ENCODE measurements at regions not wholly inside any gene's neighbourhood (a gene's known extent, or its start where the extent isn't known, plus 50 kb on each side); places are given as distances from the start of the nearest gene placed in this dataset.

GRCh38 chr4:22336822-22337221 is 179.0 kb downstream of the ADGRA3 start:
- Histone ChIP-seq H3K27ac (ENCODE audit: low read length) (no peak overlapping the region), H3K4me1 (ENCODE audit: control insufficient read depth in 1 of 2, insufficient read depth in 2 of 2, low read length in 2 of 2) (no peaks in the 10 kb centered on the region), H3K9me3 (ENCODE audit: control insufficient read depth in 1 of 2, low read length in 2 of 2) (no peaks in the 10 kb centered on the region), H3K27me3 (ENCODE audit: low read depth, low read length) (no peaks in the 10 kb centered on the region), H3K4me3 (ENCODE audit: low read depth in 1 of 2, low read length in 2 of 2) (no peak overlapping the region), H3K36me3 (ENCODE audit: control insufficient read depth in 1 of 2, insufficient read depth in 2 of 2, low read length in 2 of 2) (no peaks in the 10 kb centered on the region)

DNA sequence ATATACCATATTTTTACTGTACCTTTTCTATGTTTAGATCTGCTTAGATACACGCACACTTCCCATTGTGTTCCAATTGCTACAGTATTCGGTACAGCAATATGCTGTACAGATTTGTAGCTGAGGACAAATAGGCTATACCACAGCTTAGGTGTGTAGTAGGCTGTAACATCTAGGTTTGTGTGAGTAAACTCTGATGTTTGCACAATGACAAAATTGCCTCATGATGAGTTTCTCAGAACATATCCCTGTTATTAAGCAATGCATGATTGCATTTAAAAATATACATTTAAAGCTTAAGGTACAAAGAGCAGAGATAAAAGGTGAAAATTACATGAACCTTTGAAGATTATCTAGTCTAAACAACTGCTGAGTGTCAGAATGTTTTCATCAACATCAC is 181.7 kb downstream of the ADGRA3 start:
- Histone ChIP-seq H3K4me3 (ENCODE audit: low read depth in 1 of 2, low read length in 2 of 2) (no peak overlapping the region), H3K9me3 (ENCODE audit: control insufficient read depth in 1 of 2, low read length in 2 of 2) (peaks cover 0 to 5% of the 10 kb centered on the region in 2 donors), H3K27ac (ENCODE audit: low read length) (no peak overlapping the region), H3K36me3 (ENCODE audit: control insufficient read depth in 1 of 2, insufficient read depth in 2 of 2, low read length in 2 of 2) (peaks cover 0 to 3% of the 10 kb centered on the region in 2 donors), H3K27me3 (ENCODE audit: low read depth, low read length) (no peaks in the 10 kb centered on the region), H3K4me1 (ENCODE audit: control insufficient read depth in 1 of 2, insufficient read depth in 2 of 2, low read length in 2 of 2) (no peaks in the 10 kb centered on the region)

GRCh38 chr4:22324422-22324821 is 191.4 kb downstream of the ADGRA3 start:
- H3K27me3 ChIP-seq (ENCODE audit: low read depth, low read length) = no peaks in the 10 kb centered on the region
- H3K27ac ChIP-seq (ENCODE audit: low read length) = no peak overlapping the region
- no peak overlapping the region for H3K4me3 ChIP-seq (ENCODE audit: low read depth in 1 of 2, low read length in 2 of 2)
- peaks cover 0 to under 1% of the 10 kb centered on the region in 2 donors for H3K36me3 ChIP-seq (ENCODE audit: control insufficient read depth in 1 of 2, insufficient read depth in 2 of 2, low read length in 2 of 2)
- H3K9me3 ChIP-seq (ENCODE audit: control insufficient read depth in 1 of 2, low read length in 2 of 2) = peaks cover 0 to 2% of the 10 kb centered on the region in 2 donors
- no peaks in the 10 kb centered on the region for H3K4me1 ChIP-seq (ENCODE audit: control insufficient read depth in 1 of 2, insufficient read depth in 2 of 2, low read length in 2 of 2)

DNA sequence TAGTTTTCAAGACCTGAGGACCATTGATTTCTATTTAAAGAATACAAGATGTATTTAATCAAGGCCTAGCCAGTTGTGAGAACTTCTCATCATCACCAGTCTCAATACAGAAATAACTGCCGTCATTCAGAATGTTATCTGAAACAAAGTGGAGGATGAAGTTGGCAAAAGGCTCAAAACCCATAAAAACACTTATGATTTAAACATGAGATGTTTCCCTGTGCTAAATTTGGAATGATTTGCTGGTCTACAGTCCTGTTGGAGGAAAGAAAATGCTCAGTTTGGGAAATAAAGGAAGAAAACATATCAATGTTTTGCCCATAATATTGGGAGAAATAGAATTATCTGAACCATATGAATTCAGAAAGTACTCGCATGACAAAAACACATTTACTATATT is 192.2 kb downstream of the ADGRA3 start:
- Histone ChIP-seq H3K4me3 (ENCODE audit: low read depth in 1 of 2, low read length in 2 of 2) (no peak overlapping the region), H3K4me1 (ENCODE audit: control insufficient read depth in 1 of 2, insufficient read depth in 2 of 2, low read length in 2 of 2) (no peaks in the 10 kb centered on the region), H3K27ac (ENCODE audit: low read length) (no peak overlapping the region), H3K9me3 (ENCODE audit: control insufficient read depth in 1 of 2, low read length in 2 of 2) (no peaks in the 10 kb centered on the region), H3K27me3 (ENCODE audit: low read depth, low read length) (no peaks in the 10 kb centered on the region), H3K36me3 (ENCODE audit: control insufficient read depth in 1 of 2, insufficient read depth in 2 of 2, low read length in 2 of 2) (no peaks in the 10 kb centered on the region)

GRCh38 chr4:22322996-22323395 is 192.9 kb downstream of the ADGRA3 start:
- no peak overlapping the region for H3K27ac ChIP-seq (ENCODE audit: low read length)

GRCh38 chr4:22315628-22316027 is 200.2 kb downstream of the ADGRA3 start:
- no peak overlapping the region for H3K27ac ChIP-seq (ENCODE audit: low read length)
- H3K4me3 ChIP-seq (ENCODE audit: low read depth in 1 of 2, low read length in 2 of 2) = no peak overlapping the region
- no peaks in the 10 kb centered on the region for H3K9me3 ChIP-seq (ENCODE audit: control insufficient read depth in 1 of 2, low read length in 2 of 2)
- H3K36me3 ChIP-seq (ENCODE audit: control insufficient read depth in 1 of 2, insufficient read depth in 2 of 2, low read length in 2 of 2) = no peaks in the 10 kb centered on the region
- no peaks in the 10 kb centered on the region for H3K27me3 ChIP-seq (ENCODE audit: low read depth, low read length)
- H3K4me1 ChIP-seq (ENCODE audit: control insufficient read depth in 1 of 2, insufficient read depth in 2 of 2, low read length in 2 of 2) = no peaks in the 10 kb centered on the region

More at GRCh38 chr4:22322996-22323395, 192.9 kb downstream of the ADGRA3 start:
- Histone ChIP-seq H3K9me3 (ENCODE audit: control insufficient read depth in 1 of 2, low read length in 2 of 2) (no peaks in the 10 kb centered on the region), H3K27me3 (ENCODE audit: low read depth, low read length) (no peaks in the 10 kb centered on the region), H3K36me3 (ENCODE audit: control insufficient read depth in 1 of 2, insufficient read depth in 2 of 2, low read length in 2 of 2) (no peaks in the 10 kb centered on the region), H3K4me3 (ENCODE audit: low read depth in 1 of 2, low read length in 2 of 2) (no peak overlapping the region), H3K4me1 (ENCODE audit: control insufficient read depth in 1 of 2, insufficient read depth in 2 of 2, low read length in 2 of 2) (no peaks in the 10 kb centered on the region)

- Histone ChIP-seq H3K27me3 (ENCODE audit: low read depth, low read length) (no peaks in the 10 kb centered on the region), H3K9me3 (ENCODE audit: control insufficient read depth in 1 of 2, low read length in 2 of 2) (no peaks in the 10 kb centered on the region), H3K27ac (ENCODE audit: low read length) (no peak overlapping the region), H3K36me3 (ENCODE audit: control insufficient read depth in 1 of 2, insufficient read depth in 2 of 2, low read length in 2 of 2) (no peaks in the 10 kb centered on the region), H3K4me1 (ENCODE audit: control insufficient read depth in 1 of 2, insufficient read depth in 2 of 2, low read length in 2 of 2) (no peaks in the 10 kb centered on the region), H3K4me3 (ENCODE audit: low read depth in 1 of 2, low read length in 2 of 2) (no peak overlapping the region)
Measured at GRCh38 chr4:22313976-22314375, 201.9 kb downstream of the ADGRA3 start.

DNA sequence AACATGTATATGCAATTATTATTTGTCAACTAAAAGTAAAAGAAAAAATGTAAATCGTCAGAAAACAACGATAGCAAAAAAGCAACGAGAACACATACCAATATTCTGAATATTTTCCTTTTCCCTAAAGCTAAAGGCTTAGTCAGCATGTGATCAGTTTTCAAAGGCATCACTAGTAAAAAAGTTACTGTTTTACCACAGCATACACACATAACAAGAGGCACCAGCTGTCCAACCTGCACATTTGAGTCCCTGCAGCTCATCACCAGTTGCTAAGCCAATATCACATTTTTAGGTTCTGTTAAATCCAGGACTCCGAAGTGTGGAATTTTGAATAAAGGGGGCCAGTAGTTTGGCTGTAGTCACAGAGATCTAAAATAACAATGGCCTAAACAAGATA is 203.8 kb downstream of the ADGRA3 start:
- no peaks in the 10 kb centered on the region for H3K4me1 ChIP-seq (ENCODE audit: control insufficient read depth in 1 of 2, insufficient read depth in 2 of 2, low read length in 2 of 2)
- H3K9me3 ChIP-seq (ENCODE audit: control insufficient read depth in 1 of 2, low read length in 2 of 2) = no peaks in the 10 kb centered on the region
- H3K27ac ChIP-seq (ENCODE audit: low read length) = no peak overlapping the region
- H3K27me3 ChIP-seq (ENCODE audit: low read depth, low read length) = no peaks in the 10 kb centered on the region
- H3K4me3 ChIP-seq (ENCODE audit: low read depth in 1 of 2, low read length in 2 of 2) = no peak overlapping the region
- no peaks in the 10 kb centered on the region for H3K36me3 ChIP-seq (ENCODE audit: control insufficient read depth in 1 of 2, insufficient read depth in 2 of 2, low read length in 2 of 2)

GRCh38 chr4:22301253-22301652 is 214.6 kb downstream of the ADGRA3 start:
- Histone ChIP-seq H3K27ac (ENCODE audit: low read length) (no peak overlapping the region), H3K4me1 (ENCODE audit: control insufficient read depth in 1 of 2, insufficient read depth in 2 of 2, low read length in 2 of 2) (no peaks in the 10 kb centered on the region), H3K4me3 (ENCODE audit: low read depth in 1 of 2, low read length in 2 of 2) (no peak overlapping the region), H3K27me3 (ENCODE audit: low read depth, low read length) (no peaks in the 10 kb centered on the region), H3K9me3 (ENCODE audit: control insufficient read depth in 1 of 2, low read length in 2 of 2) (peaks cover 0 to 3% of the 10 kb centered on the region in 2 donors), H3K36me3 (ENCODE audit: control insufficient read depth in 1 of 2, insufficient read depth in 2 of 2, low read length in 2 of 2) (no peaks in the 10 kb centered on the region)

GRCh38 chr4:22299678-22300077 is 216.2 kb downstream of the ADGRA3 start:
- Histone ChIP-seq H3K27me3 (ENCODE audit: low read depth, low read length) (no peaks in the 10 kb centered on the region), H3K9me3 (ENCODE audit: control insufficient read depth in 1 of 2, low read length in 2 of 2) (peaks cover 0 to 3% of the 10 kb centered on the region in 2 donors), H3K27ac (ENCODE audit: low read length) (no peak overlapping the region), H3K36me3 (ENCODE audit: control insufficient read depth in 1 of 2, insufficient read depth in 2 of 2, low read length in 2 of 2) (no peaks in the 10 kb centered on the region), H3K4me3 (ENCODE audit: low read depth in 1 of 2, low read length in 2 of 2) (no peak overlapping the region), H3K4me1 (ENCODE audit: control insufficient read depth in 1 of 2, insufficient read depth in 2 of 2, low read length in 2 of 2) (no peaks in the 10 kb centered on the region)

DNA sequence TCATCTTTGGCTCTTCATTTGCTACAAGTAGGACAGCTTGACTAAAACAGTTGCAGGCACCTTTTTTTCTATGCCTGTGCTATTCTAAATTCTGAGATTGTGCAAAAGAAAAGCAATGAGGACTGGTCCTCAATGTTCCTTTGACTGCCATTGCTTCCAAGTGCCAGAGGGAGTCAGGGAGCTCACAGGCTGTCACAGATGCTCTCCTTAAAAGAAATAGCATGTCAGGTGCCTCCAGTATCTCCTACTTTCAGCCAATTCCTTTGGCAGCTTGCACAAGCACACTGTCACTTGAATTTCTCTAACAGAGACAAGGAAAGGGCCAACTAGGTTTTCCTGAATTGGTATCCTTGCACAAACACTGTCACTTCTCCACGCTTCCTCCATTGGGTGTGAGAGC is 228.2 kb downstream of the ADGRA3 start:
- Histone ChIP-seq H3K9me3 (ENCODE audit: control insufficient read depth in 1 of 2, low read length in 2 of 2) (no peaks in the 10 kb centered on the region), H3K36me3 (ENCODE audit: control insufficient read depth in 1 of 2, insufficient read depth in 2 of 2, low read length in 2 of 2) (no peaks in the 10 kb centered on the region), H3K27ac (ENCODE audit: low read length) (no peak overlapping the region), H3K4me1 (ENCODE audit: control insufficient read depth in 1 of 2, insufficient read depth in 2 of 2, low read length in 2 of 2) (no peaks in the 10 kb centered on the region), H3K4me3 (ENCODE audit: low read depth in 1 of 2, low read length in 2 of 2) (no peak overlapping the region), H3K27me3 (ENCODE audit: low read depth, low read length) (no peaks in the 10 kb centered on the region)

GRCh38 chr4:22268350-22269025 is 247.4 kb downstream of the ADGRA3 start:
- H3K27me3 ChIP-seq (ENCODE audit: low read depth, low read length) = no peaks in the 10 kb centered on the region
- H3K4me1 ChIP-seq (ENCODE audit: control insufficient read depth in 1 of 2, insufficient read depth in 2 of 2, low read length in 2 of 2) = no peaks in the 10 kb centered on the region

More at GRCh38 chr4:22268350-22269025, 247.4 kb downstream of the ADGRA3 start:
- no peaks in the 10 kb centered on the region for H3K36me3 ChIP-seq (ENCODE audit: control insufficient read depth in 1 of 2, insufficient read depth in 2 of 2, low read length in 2 of 2)
- H3K9me3 ChIP-seq (ENCODE audit: control insufficient read depth in 1 of 2, low read length in 2 of 2) = peaks cover 0 to 2% of the 10 kb centered on the region in 2 donors
- H3K27ac ChIP-seq (ENCODE audit: low read length) = no peak overlapping the region
- H3K4me3 ChIP-seq (ENCODE audit: low read depth in 1 of 2, low read length in 2 of 2) = no peak overlapping the region
